Activated B cell treated with CpG ODN at 0.5 μM for 24 hours (primary cell): ENCODE measurements at regions not wholly inside any gene's neighbourhood (a gene's known extent, or its start where the extent isn't known, plus 50 kb on each side); places are given as distances from the start of the nearest gene placed in this dataset.

Experiments
- ATAC-seq: fragments of 200-7000 bp; cut with Tn5 transposase; one replicate; pipeline ENCODE4 v1.10.0; 2021; ENCODE audit warnings: low read depth, mild to moderate bottlenecking, moderate library complexity
- CTCF ChIA-PET: fragments of 350-600 bp; sonication (Branson Sonifier 250); formaldehyde crosslinking; loops from one replicate; lab custom pipeline; 2021; ENCODE audit warnings: antibody characterized with exemption; lab: Charles Lee
- POLR2A ChIA-PET: fragments of 350-600 bp; sonication (Branson Sonifier 250); formaldehyde crosslinking; loops from one replicate; lab custom pipeline; 2021; ENCODE audit warnings: antibody characterized with exemption; lab: Charles Lee
- DNase-seq: peaks from one replicate; pipeline ENCODE4 v3.0.0; 2022
- H3K27ac Mint-ChIP-seq: one replicate; pipeline ENCODE4 v1.8.0; 2020; ENCODE audit warnings: mixed read lengths
- H3K27me3 Mint-ChIP-seq: one replicate; pipeline ENCODE4 v1.8.0; 2021; ENCODE audit warnings: mixed read lengths
- H3K36me3 Mint-ChIP-seq: one replicate; pipeline ENCODE4 v1.8.0; 2021; ENCODE audit warnings: low read depth, mixed read lengths
- H3K4me1 Mint-ChIP-seq: one replicate; pipeline ENCODE4 v1.8.0; 2021; ENCODE audit warnings: mixed read lengths
- H3K4me3 Mint-ChIP-seq: one replicate; pipeline ENCODE4 v1.8.0; 2020; ENCODE audit warnings: mild to moderate bottlenecking, mixed read lengths
- H3K9me3 Mint-ChIP-seq: one replicate; pipeline ENCODE4 v1.8.0; 2020; ENCODE audit warnings: mixed read lengths
- intact Hi-C: fragments of 100-400 bp; cut with micrococcal nuclease; formaldehyde crosslinking; loops from one replicate; pipeline ENCODE4 v1.15.1; 2024
- TF ChIP-seq, protein P1 (sequence below): fragments of 200-600 bp; IDR thresholded peaks from one replicate; pipeline ENCODE4 v1.8.0; 2022; ENCODE audit warnings: antibody characterized with exemption, mild to moderate bottlenecking

- H3K36me3 Mint-ChIP-seq, result no peaks in the 10 kb centered on the region
- H3K4me1 Mint-ChIP-seq, result no peaks in the 10 kb centered on the region
- POLR2A ChIA-PET, result no interaction called here
- no peak overlapping the region for H3K4me3 Mint-ChIP-seq
- H3K27ac Mint-ChIP-seq, result no peak overlapping the region
- DNase-seq (no peak), ATAC-seq (no peak)
- peaks cover 9% of the 10 kb centered on the region for H3K9me3 Mint-ChIP-seq
- CTCF ChIA-PET, result no interaction called here
- no peaks in the 10 kb centered on the region for H3K27me3 Mint-ChIP-seq
- TF ChIP-seq, protein P1, sequence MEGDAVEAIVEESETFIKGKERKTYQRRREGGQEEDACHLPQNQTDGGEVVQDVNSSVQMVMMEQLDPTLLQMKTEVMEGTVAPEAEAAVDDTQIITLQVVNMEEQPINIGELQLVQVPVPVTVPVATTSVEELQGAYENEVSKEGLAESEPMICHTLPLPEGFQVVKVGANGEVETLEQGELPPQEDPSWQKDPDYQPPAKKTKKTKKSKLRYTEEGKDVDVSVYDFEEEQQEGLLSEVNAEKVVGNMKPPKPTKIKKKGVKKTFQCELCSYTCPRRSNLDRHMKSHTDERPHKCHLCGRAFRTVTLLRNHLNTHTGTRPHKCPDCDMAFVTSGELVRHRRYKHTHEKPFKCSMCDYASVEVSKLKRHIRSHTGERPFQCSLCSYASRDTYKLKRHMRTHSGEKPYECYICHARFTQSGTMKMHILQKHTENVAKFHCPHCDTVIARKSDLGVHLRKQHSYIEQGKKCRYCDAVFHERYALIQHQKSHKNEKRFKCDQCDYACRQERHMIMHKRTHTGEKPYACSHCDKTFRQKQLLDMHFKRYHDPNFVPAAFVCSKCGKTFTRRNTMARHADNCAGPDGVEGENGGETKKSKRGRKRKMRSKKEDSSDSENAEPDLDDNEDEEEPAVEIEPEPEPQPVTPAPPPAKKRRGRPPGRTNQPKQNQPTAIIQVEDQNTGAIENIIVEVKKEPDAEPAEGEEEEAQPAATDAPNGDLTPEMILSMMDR, result no peak
- intact Hi-C loops, result no loop called here
Measured at GRCh38 chr5:44935262-44935661, 126.5 kb downstream of the MRPS30 start.

- Mint-ChIP-seq H3K4me3 (no peak overlapping the region), H3K9me3 (peaks cover 9% of the 10 kb centered on the region), H3K27ac (no peak overlapping the region), H3K4me1 (no peaks in the 10 kb centered on the region), H3K36me3 (no peaks in the 10 kb centered on the region), H3K27me3 (no peaks in the 10 kb centered on the region)
- ChIA-PET POLR2A (no interaction called here), CTCF (no interaction called here)
- TF ChIP-seq, protein P1, result no peak
- no peak for ATAC-seq
- intact Hi-C loops, result no loop called here
- DNase-seq, result no peak
Measured at GRCh38 chr5:44935871-44936270, 127.1 kb downstream of the MRPS30 start.

DNA sequence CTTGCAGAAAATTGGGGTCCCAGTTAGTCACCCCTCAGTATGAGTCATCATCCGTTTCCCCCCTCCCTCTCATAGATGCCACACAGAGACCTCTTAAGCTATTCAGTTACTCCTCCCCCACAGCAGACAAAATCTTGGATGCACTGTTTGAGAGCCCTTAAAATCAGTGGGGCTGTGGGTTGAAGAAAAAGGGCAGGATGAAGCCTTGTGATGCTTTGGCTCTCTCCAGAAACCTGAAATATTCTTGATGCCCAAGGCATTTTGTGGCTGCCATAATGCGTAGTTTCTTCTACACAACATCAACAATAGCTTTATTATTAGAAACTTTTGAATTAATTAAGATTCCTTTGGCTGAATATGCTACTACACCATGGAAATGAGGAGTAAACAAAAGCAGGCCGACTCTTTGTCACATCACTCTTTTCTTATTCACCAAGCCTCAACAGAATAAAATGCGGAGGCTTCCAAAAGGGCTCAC is 133.8 kb downstream of the MRPS30 start:
- POLR2A ChIA-PET, result no interaction called here
- no peak for DNase-seq

DNA sequence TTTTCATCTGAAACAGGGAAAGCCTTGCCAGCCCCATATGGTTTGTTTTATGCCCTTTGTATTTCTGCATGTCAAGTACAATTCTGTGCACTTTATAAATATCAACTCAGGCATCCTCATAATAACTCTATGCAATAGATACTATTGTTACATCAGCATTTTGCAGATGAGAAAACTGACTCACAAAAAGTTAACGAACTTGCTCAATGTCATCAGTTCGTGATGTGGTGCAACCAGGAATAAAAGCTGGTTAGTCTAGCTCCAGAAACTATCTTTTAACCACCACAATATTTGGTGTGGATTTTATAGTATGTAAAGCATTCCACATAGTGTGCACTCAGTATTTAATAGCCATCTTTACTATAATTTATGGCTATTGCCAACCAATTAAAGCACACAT is 134.9 kb downstream of the MRPS30 start:
- ATAC-seq (no peak), DNase-seq (no peak)
- H3K4me3 Mint-ChIP-seq, result no peak overlapping the region
- no peaks in the 10 kb centered on the region for H3K27me3 Mint-ChIP-seq
- ChIA-PET POLR2A (no interaction called here), CTCF (no interaction called here)
- TF ChIP-seq, protein P1, result no peak
- H3K9me3 Mint-ChIP-seq, result peaks cover 2% of the 10 kb centered on the region
- no peaks in the 10 kb centered on the region for H3K36me3 Mint-ChIP-seq
- no peaks in the 10 kb centered on the region for H3K4me1 Mint-ChIP-seq
- intact Hi-C loops, result no loop called here
- no peak overlapping the region for H3K27ac Mint-ChIP-seq

More for the DNA sequence above, 133.8 kb downstream of the MRPS30 start:
- no peak overlapping the region for H3K27ac Mint-ChIP-seq
- H3K9me3 Mint-ChIP-seq, result peaks cover 2% of the 10 kb centered on the region
- no peak for ATAC-seq
- H3K4me3 Mint-ChIP-seq, result no peak overlapping the region
- TF ChIP-seq, protein P1, result no peak
- H3K36me3 Mint-ChIP-seq, result no peaks in the 10 kb centered on the region
- no peaks in the 10 kb centered on the region for H3K4me1 Mint-ChIP-seq
- no peaks in the 10 kb centered on the region for H3K27me3 Mint-ChIP-seq
- intact Hi-C loops, result no loop called here
- CTCF ChIA-PET, result no interaction called here

DNA sequence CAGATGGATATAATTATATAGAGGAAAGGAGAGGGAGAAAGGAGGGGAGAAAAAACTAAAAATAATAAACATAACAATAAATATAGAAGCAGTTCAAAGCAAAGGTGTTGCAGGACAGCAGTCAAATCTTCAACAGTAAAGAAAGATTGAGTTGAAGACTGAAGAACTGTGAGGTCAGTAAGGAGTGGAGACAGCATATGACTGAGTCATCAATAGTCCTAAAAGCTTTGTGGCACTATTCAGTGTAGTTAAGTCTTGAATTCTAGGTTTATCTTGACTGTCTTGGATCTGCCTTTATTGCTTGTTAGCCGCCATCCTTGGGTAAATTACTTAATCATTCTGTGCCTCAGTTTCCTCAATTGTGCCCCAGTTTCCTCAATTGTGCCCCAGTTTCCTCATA is 137.0 kb downstream of the MRPS30 start:
- ChIA-PET CTCF (no interaction called here), POLR2A (no interaction called here)
- TF ChIP-seq, protein P1, result no peak
- no peak overlapping the region for H3K27ac Mint-ChIP-seq
- H3K9me3 Mint-ChIP-seq, result no peaks in the 10 kb centered on the region
- H3K27me3 Mint-ChIP-seq, result no peaks in the 10 kb centered on the region
- intact Hi-C loops, result no loop called here
- no peaks in the 10 kb centered on the region for H3K4me1 Mint-ChIP-seq
- DNase-seq (no peak), ATAC-seq (no peak)
- H3K4me3 Mint-ChIP-seq, result no peak overlapping the region
- no peaks in the 10 kb centered on the region for H3K36me3 Mint-ChIP-seq
